ENCODE measurements at regions not wholly inside any gene's neighbourhood (a gene's known extent, or its start where the extent isn't known, plus 50 kb on each side); places are given as distances from the start of the nearest gene placed in this dataset.

DNA sequence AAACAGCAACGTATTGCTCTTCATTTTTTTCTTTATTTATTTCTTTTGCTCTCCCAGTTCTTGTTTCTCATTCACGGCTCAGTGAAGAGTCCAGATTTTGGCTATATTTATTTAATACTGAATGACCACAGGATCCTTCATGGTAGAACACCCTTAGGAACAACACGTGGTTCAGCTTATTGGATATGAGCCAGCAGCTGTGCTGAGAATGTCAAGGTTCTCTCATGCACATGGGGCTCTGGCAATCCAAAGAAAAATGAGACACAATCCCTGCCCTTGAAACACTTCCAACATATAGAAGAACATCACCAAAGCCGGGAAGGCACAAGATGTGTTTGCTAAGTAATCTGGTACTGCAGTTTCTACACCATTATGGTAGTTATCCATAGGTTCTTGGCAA lies 852.9 kb downstream of the SORCS1 start:
- no peaks in the 10 kb centered on the region for H3K36me3 ChIP-seq (ENCODE audit: control insufficient read depth, insufficient read depth, low read length)
- H3K4me3 ChIP-seq (ENCODE audit: low read depth in 2 of 2, low read length in 2 of 2), result no peak overlapping the region
- in situ Hi-C loops (cut with HindIII; ENCODE audit: low pct_unique_long_range_greater_than_20kb, low sequenced_read_pairs) (no loop called here), intact Hi-C loops (cut with micrococcal nuclease; ENCODE audit: unreplicated experiment) (no loop called here)
- TF ChIP-seq TCF7L2 (IDR thresholded peaks at IDR 0.05; ENCODE audit: low read depth, low read length), result no peak
- no peak for TF ChIP-seq SIN3A (IDR thresholded peaks at IDR 0.05; ENCODE audit: borderline replicate concordance, insufficient read depth, low read depth, low read length)
- no peak for TF ChIP-seq POLR2AphosphoS5 (IDR thresholded peaks at IDR 0.05; ENCODE audit: low read depth, low read length)
- TF ChIP-seq, protein P1, sequence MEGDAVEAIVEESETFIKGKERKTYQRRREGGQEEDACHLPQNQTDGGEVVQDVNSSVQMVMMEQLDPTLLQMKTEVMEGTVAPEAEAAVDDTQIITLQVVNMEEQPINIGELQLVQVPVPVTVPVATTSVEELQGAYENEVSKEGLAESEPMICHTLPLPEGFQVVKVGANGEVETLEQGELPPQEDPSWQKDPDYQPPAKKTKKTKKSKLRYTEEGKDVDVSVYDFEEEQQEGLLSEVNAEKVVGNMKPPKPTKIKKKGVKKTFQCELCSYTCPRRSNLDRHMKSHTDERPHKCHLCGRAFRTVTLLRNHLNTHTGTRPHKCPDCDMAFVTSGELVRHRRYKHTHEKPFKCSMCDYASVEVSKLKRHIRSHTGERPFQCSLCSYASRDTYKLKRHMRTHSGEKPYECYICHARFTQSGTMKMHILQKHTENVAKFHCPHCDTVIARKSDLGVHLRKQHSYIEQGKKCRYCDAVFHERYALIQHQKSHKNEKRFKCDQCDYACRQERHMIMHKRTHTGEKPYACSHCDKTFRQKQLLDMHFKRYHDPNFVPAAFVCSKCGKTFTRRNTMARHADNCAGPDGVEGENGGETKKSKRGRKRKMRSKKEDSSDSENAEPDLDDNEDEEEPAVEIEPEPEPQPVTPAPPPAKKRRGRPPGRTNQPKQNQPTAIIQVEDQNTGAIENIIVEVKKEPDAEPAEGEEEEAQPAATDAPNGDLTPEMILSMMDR (IDR thresholded peaks at IDR 0.05), result no peak
- TF ChIP-seq, protein P2, sequence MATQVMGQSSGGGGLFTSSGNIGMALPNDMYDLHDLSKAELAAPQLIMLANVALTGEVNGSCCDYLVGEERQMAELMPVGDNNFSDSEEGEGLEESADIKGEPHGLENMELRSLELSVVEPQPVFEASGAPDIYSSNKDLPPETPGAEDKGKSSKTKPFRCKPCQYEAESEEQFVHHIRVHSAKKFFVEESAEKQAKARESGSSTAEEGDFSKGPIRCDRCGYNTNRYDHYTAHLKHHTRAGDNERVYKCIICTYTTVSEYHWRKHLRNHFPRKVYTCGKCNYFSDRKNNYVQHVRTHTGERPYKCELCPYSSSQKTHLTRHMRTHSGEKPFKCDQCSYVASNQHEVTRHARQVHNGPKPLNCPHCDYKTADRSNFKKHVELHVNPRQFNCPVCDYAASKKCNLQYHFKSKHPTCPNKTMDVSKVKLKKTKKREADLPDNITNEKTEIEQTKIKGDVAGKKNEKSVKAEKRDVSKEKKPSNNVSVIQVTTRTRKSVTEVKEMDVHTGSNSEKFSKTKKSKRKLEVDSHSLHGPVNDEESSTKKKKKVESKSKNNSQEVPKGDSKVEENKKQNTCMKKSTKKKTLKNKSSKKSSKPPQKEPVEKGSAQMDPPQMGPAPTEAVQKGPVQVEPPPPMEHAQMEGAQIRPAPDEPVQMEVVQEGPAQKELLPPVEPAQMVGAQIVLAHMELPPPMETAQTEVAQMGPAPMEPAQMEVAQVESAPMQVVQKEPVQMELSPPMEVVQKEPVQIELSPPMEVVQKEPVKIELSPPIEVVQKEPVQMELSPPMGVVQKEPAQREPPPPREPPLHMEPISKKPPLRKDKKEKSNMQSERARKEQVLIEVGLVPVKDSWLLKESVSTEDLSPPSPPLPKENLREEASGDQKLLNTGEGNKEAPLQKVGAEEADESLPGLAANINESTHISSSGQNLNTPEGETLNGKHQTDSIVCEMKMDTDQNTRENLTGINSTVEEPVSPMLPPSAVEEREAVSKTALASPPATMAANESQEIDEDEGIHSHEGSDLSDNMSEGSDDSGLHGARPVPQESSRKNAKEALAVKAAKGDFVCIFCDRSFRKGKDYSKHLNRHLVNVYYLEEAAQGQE (IDR thresholded peaks at IDR 0.05; ENCODE audit: insufficient read depth in 1 of 2, low read depth in 2 of 2, low read length in 1 of 2), result no peak
- no peaks in the 10 kb centered on the region for H3K4me1 ChIP-seq (ENCODE audit: control insufficient read depth, insufficient read depth, low read length)
- no peaks in the 10 kb centered on the region for H3K27me3 ChIP-seq (ENCODE audit: control insufficient read depth, insufficient read depth, low read length)
- ChIA-PET POLR2A (no interaction called here), CTCF (no interaction called here)
- no TSS peak for BruUV-seq (replicated peaks)
- no peak for ATAC-seq
- no peak for DNase-seq (ENCODE audit: low read depth, low spot score)
- no peaks in the 10 kb centered on the region; the same call in 1 of the 2 replicates for H3K9me3 ChIP-seq (ENCODE audit: control insufficient read depth, insufficient read depth, low read depth, low read length)
- no peak overlapping the region for H3K27ac ChIP-seq (ENCODE audit: low read length)

DNA sequence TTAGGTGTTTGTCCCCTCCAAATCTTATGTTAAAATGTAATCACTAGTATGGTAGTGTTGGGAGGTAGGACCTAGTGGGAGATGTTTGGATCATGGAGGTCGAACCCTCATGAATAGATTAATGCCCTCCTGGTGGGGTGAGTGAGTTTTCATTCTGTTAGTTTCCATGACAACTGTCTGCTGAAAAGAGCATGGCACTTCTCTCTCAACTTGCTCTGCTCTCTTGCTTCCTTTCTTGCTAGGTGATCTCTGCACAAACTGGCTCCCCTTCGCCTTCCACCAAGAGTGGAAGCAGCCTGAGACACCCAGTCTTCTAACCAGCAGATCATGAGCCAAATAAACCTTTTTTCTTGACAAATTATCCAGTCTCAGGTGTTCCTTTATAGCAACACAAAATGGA lies 853.9 kb downstream of the SORCS1 start:
- H3K36me3 ChIP-seq (ENCODE audit: control insufficient read depth, insufficient read depth, low read length), result no peaks in the 10 kb centered on the region
- H3K27me3 ChIP-seq (ENCODE audit: control insufficient read depth, insufficient read depth, low read length), result no peaks in the 10 kb centered on the region
- no peak for ATAC-seq
- no peak for DNase-seq (ENCODE audit: low read depth, low spot score)
- no TSS peak for BruUV-seq (replicated peaks)
- H3K27ac ChIP-seq (ENCODE audit: low read length), result no peak overlapping the region
- TF ChIP-seq, protein P2 (IDR thresholded peaks at IDR 0.05; ENCODE audit: insufficient read depth in 1 of 2, low read depth in 2 of 2, low read length in 1 of 2), result no peak
- TF ChIP-seq, protein P1 (IDR thresholded peaks at IDR 0.05), result no peak
- no peak for TF ChIP-seq SIN3A (IDR thresholded peaks at IDR 0.05; ENCODE audit: borderline replicate concordance, insufficient read depth, low read depth, low read length)
- no peak for TF ChIP-seq POLR2AphosphoS5 (IDR thresholded peaks at IDR 0.05; ENCODE audit: low read depth, low read length)
- no peak for TF ChIP-seq TCF7L2 (IDR thresholded peaks at IDR 0.05; ENCODE audit: low read depth, low read length)
- no peaks in the 10 kb centered on the region; the same call in 1 of the 2 replicates for H3K9me3 ChIP-seq (ENCODE audit: control insufficient read depth, insufficient read depth, low read depth, low read length)
- in situ Hi-C loops (cut with HindIII; ENCODE audit: low pct_unique_long_range_greater_than_20kb, low sequenced_read_pairs) (no loop called here), intact Hi-C loops (cut with micrococcal nuclease; ENCODE audit: unreplicated experiment) (no loop called here)
- POLR2A ChIA-PET, result no interaction called here
- H3K4me1 ChIP-seq (ENCODE audit: control insufficient read depth, insufficient read depth, low read length), result no peaks in the 10 kb centered on the region
- CTCF ChIA-PET, result no interaction called here
- no peak overlapping the region for H3K4me3 ChIP-seq (ENCODE audit: low read depth in 2 of 2, low read length in 2 of 2)

All from Panc1 (cell line).